AG10803 (cell line): ENCODE measurements at regions not wholly inside any gene's neighbourhood (a gene's known extent, or its start where the extent isn't known, plus 50 kb on each side); places are given as distances from the start of the nearest gene placed in this dataset.
A peak's percentile ranks its signal among the peaks of the same experiment; 100 is the strongest.
"Not testable (repeated sequence)": the region's sequence is repeated elsewhere in the genome, so short reads cannot be mapped to it uniquely, and the experiment has no call there.

Experiments used
- DNase-seq: peaks from one replicate; pipeline ENCODE4 v3.0.0; 2010; ENCODE audit warnings: low read depth
- H3K4me3 ChIP-seq: 2 replicates; pipeline ENCODE4 v1.5.1; 2011; ENCODE audit warnings: mild to moderate bottlenecking, low read length, control low read depth
- TF ChIP-seq, protein P1 (sequence below): conservative IDR thresholded peaks from 2 replicates; pipeline ENCODE4 v1.5.1; 2011; ENCODE audit warnings: mild to moderate bottlenecking, low read length, control low read depth, inconsistent platforms

DNA sequence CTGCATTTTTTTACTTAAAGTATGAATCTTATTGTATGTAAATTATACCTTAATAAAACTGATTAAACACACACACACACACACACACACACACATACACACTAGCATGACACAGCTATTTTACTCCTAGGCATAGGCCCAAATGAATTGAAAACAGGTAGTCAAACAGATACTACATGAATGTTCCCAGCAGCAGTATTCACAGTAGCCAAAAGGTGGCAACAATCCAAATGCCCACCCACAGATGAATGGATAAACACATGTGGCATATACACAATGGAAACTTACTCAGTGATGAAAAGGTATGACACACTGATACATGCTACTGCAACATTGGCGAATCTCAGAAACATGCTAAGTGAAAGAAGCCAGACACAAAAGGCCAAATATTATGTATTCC, 223.5 kb downstream of the CYB561 start:
- no peak overlapping the region for H3K4me3 ChIP-seq
- peak; percentile 3 for DNase-seq
- TF ChIP-seq, protein P1, sequence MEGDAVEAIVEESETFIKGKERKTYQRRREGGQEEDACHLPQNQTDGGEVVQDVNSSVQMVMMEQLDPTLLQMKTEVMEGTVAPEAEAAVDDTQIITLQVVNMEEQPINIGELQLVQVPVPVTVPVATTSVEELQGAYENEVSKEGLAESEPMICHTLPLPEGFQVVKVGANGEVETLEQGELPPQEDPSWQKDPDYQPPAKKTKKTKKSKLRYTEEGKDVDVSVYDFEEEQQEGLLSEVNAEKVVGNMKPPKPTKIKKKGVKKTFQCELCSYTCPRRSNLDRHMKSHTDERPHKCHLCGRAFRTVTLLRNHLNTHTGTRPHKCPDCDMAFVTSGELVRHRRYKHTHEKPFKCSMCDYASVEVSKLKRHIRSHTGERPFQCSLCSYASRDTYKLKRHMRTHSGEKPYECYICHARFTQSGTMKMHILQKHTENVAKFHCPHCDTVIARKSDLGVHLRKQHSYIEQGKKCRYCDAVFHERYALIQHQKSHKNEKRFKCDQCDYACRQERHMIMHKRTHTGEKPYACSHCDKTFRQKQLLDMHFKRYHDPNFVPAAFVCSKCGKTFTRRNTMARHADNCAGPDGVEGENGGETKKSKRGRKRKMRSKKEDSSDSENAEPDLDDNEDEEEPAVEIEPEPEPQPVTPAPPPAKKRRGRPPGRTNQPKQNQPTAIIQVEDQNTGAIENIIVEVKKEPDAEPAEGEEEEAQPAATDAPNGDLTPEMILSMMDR: no peak

DNA sequence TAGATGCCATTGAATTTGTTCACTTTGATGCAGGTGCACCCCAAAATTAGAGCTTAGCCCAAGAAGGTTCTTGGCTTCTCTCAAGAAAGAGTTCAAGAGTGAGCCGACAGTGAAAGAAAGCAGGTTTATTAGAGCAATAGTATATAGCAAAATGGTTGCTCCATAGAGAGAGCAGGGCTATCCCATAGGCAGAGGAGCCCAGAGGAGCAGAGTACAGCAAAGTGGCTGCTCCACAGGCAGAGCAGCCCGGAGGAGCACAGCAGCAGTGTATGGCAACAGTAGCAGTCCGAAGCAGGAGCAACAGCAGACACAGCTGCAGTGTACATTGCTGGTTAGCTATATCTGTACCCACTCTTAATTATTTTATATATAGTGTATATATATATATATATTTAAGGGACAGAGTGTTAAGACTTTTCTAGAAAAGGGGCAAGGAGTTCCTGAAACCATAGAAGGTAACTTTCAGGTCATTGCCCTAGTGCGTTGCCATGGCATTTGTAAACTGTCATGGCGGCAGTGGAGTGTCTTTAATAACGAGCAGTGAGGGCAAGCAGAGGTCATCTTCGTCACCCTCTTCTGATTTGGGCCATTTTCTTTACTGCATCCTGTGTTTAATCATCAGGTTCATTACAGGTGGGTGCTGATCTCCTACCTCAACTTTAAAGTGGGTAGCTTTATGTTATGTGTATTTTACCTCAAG, 222.7 kb downstream of the CYB561 start:
- TF ChIP-seq, protein P1: no peak
- H3K4me3 ChIP-seq: no peak overlapping the region
- DNase-seq: no peak

GRCh38 chr17:63224644-63225043, 221.5 kb downstream of the CYB561 start:
- no peak overlapping the region for H3K4me3 ChIP-seq
- TF ChIP-seq, protein P1: no peak
- no peak for DNase-seq

DNA sequence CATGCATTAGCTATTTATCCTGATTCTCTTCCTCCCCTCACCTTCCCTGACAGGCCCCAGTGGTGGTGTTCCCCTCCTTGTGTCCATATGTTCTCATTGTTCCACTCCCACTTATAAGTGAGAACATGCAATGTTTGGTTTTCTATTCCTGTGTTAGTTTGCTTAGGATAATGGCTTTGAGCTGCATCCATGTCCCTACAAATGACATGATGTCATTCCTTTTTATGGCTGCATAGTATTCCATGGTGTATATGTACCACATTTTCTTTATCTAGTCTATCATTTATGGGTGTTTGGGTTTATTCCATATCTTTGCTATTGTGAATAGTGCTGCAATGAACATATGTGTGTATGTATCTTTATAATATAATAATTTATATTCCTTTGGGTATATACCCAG, 219.4 kb downstream of the CYB561 start:
- not testable (repeated sequence) for H3K4me3 ChIP-seq, DNase-seq

- H3K4me3 ChIP-seq, DNase-seq: not testable (repeated sequence)
Observed at GRCh38 chr17:63231015-63231620, 215.0 kb downstream of the CYB561 start.

DNA sequence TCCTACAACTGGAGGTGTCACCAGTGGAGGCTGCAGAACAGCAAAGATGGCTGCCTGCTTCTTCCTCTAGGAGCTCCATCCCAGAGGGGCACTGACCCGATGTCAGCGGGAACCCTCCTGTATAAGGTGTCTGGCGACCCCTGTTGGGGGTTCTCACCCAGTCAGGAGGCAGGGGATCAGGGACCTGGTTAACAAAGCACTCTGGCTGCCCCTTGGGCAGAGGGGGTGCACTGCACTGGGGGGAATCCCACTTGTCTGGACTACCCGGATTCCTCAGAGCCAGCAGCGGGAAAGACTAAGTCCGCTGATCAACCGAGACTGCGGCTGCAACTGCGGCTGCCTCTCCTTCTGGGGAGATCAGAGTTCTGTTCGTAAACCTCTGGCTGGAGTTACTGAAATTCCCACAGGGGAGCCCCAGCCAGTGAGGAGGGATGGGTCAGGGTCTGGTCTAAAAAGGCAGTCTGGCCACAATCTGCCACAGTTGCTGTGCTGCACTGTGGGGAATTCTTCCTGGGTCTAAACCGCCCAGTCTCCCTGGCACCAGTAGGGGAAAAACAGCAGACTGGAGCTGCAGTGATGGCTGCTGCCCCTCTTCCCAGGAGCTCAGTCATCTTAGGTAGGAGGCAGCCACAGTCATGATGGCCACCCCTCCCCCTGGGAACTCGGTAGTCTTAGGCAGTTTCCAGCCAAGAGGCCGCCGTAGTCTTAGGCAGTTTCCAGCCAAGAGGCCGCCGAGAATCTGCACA, 213.4 kb downstream of the CYB561 start:
- TF ChIP-seq, protein P1: no peak
- H3K4me3 ChIP-seq: no peak overlapping the region
- no peak for DNase-seq

DNA sequence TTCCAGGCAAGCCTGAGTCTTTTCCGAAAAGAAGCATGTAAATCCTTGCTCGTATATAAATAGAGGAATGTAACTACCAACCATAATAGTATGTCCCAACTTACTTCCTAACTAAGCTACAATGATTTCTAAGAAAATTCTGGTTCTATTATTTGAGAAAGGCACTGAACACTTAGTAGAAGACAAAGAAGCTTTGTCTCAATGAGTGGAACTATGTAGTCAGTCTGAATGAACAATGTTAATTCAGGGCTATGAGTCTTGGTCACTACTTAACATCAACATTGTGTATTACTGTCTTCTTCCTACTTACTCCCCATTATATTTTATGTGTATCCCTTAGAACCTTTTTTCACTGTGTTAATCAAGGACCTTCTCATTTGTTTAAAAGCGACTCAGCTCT, 206.0 kb downstream of the CYB561 start:
- no peak overlapping the region for H3K4me3 ChIP-seq
- DNase-seq: no peak
- TF ChIP-seq, protein P1: no peak

DNA sequence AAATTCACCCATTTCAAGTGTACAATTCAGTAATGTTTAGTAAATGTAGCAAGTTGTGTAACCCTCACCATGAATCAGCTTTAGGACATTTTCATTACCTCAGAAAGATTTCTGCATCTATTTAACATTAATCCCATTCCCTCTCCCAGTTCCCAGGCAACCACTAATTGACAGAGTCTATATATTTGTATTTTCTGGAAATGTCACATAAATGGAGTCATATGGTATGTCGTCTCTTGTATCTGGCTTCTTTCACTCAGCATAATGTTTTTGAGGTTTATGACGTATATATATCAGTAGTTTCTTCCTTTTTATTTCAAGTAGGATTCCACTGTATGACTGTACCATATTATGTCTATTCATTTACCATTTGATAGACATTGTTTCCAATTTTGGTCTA, 199.8 kb downstream of the CYB561 start:
- TF ChIP-seq, protein P1: no peak
- H3K4me3 ChIP-seq: no peak overlapping the region
- peak; percentile 25 for DNase-seq
